D721Med (cell line): ENCODE measurements at regions not wholly inside any gene's neighbourhood (a gene's known extent, or its start where the extent isn't known, plus 50 kb on each side); places are given as distances from the start of the nearest gene placed in this dataset.

Experiments used
- DNase-seq: peaks from one replicate; pipeline ENCODE4 v3.0.0; 2011; ENCODE audit warnings: low spot score; ENCODE audit not compliant: insufficient read length
- FAIRE-seq: peaks from 2 replicates; lab custom pipeline; 2011; peaks lifted over from hg19 to GRCh38; lab: Jason Lieb, UNC
- CTCF ChIP-seq: IDR thresholded peaks from 2 replicates; pipeline ENCODE4 v1.5.1; 2012; ENCODE audit warnings: mild to moderate bottlenecking, control low read depth; ENCODE audit not compliant: insufficient read depth; ENCODE audit errors: missing control alignments

- no peak for TF ChIP-seq CTCF
- FAIRE-seq (no peak), DNase-seq (no peak)
Observed at GRCh38 chr1:106435269-106435668, 621.2 kb upstream of the PRMT6 start.

DNA sequence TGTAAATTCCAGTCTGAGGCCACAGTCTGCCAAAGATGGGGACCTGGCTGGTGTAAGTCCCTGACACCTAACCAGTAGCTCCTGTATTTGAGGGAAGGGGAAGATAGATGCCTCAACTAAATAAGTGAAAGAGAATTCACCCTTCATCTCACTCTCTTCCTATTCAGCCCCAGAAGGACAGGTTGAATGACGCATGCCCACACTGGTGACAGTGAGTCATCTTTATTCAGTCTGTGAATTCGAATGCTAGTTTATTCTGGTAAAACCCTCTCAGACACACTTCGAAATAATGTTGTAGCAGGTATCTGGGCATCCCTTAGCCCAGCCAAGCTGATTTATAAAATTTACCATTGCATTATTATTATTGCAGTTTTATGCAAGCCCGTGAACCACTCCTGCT is 617.0 kb upstream of the PRMT6 start:
- TF ChIP-seq CTCF, result no peak
- FAIRE-seq, result no peak
- DNase-seq, result no peak

DNA sequence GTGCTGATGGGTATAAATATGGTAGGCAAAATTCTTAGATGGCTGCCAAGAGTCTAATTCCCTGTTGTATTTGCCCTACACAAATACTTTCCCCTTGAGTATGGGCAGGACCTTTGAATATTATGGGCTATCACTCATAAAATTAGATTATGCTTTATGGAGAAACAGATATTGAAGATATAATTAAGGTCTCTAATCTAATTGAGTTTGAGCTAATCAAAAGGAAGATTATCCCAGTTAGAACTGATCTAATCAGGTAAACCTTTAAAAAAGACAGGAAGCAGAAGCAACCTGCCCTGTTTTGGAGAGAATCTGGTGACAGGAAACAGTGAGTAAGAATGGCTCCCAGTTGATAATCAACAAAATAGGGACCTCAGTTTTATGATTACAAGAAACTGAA is 609.0 kb upstream of the PRMT6 start:
- DNase-seq (no peak), FAIRE-seq (peak; percentile 6)
- TF ChIP-seq CTCF, result no peak

DNA sequence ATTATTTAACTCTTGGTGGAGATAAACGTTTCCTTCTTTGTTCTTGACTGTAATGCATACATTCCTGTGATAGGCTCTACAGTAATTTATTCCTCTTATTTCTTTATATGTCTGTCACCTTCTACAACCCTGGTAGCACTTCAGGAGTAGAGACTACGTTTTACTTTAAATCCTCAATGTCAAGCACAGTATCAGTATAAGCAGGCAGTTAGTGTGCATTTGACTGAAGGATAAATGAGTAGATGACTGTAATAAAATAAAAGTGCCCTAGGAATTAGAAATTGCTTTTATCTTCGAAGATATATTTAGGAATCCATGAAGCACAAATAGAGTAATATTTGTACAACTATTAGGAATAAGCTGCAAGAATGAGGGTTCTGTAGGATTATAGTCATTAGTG is 599.6 kb upstream of the PRMT6 start:
- FAIRE-seq, result no peak
- TF ChIP-seq CTCF, result no peak

DNA sequence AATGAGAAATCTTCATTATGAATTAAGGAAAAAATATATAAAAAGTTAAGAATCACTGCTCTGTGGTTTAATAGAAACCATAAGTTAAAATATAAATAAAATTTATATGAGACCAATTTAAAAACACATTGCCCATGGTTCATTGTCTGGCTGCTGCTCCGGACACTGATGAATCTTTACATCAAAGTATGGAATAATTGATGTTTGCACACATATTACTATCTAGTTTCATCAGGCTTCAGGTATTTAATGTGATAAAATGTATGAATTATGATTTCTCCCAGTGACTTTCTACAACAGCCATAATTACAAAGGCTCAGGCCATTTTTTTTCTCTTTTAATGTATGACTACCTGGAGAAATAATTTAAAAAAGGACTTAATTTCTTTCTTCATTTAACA is 599.1 kb upstream of the PRMT6 start:
- TF ChIP-seq CTCF, result no peak
- DNase-seq, result no peak
- no peak for FAIRE-seq

More for the DNA sequence above, 599.6 kb upstream of the PRMT6 start:
- DNase-seq, result no peak

DNA sequence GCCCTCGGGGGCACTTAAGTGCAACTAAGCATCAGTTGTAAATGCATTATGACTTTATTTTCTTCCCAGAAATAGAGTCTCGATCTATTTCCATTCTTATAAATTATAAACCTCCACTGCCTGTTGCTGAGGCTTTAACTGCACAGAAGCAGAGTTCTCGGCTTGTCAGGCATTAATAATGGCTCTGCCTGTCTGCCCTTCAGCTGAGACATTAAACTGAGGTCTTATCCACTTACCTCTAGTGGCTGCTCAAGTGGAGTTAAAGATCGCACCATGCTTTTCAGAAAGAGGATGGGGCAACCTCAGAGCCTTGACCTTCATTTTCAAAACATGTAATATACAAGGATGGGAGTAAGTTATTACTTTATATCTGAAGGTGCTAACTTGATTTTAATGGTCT is 597.6 kb upstream of the PRMT6 start:
- FAIRE-seq (no peak), DNase-seq (no peak)
- no peak for TF ChIP-seq CTCF

GRCh38 chr1:106459418-106459817 is 597.1 kb upstream of the PRMT6 start:
- FAIRE-seq (no peak), DNase-seq (no peak)
- no peak for TF ChIP-seq CTCF
